ENCODE measurements at regions not wholly inside any gene's neighbourhood (a gene's known extent, or its start where the extent isn't known, plus 50 kb on each side); places are given as distances from the start of the nearest gene placed in this dataset.

DNA sequence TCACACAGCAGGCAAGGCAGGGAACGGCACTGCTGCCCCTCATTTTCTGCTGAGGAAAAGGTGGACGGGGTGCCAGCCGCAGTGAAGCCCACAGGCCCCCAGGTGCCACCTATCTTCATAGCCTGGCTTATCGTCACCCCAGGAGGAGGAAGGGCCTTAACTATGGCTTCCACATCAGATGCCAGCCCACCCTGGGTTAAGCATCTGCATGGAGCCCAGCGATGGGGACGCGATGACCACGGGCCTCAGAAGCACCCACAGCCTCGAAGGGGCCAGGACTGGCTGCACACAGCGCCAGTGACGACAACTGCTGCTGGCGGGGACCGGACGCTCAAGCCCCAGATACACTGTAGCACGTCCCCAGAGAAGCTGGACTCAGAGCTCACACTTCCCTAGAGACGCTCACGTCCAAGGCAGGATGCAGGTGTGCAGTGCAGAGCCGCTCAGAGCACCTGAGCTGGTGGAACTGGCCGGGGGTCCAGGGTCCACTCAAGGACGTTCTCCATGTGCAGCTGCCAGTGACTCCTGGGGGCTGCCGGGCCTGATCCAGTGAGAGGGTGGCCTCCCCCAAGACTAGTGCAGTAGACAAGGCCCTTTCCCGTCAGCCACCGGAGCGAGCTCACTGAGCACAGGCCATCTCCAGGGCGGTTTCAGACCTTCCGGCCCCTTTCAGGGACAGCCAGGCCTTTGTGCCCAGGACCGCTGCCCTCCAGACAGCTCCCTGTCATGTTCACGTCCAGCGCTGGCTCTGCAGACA, 83.0 kb downstream of the YTHDF1 start:
- TF ChIP-seq, protein P1, sequence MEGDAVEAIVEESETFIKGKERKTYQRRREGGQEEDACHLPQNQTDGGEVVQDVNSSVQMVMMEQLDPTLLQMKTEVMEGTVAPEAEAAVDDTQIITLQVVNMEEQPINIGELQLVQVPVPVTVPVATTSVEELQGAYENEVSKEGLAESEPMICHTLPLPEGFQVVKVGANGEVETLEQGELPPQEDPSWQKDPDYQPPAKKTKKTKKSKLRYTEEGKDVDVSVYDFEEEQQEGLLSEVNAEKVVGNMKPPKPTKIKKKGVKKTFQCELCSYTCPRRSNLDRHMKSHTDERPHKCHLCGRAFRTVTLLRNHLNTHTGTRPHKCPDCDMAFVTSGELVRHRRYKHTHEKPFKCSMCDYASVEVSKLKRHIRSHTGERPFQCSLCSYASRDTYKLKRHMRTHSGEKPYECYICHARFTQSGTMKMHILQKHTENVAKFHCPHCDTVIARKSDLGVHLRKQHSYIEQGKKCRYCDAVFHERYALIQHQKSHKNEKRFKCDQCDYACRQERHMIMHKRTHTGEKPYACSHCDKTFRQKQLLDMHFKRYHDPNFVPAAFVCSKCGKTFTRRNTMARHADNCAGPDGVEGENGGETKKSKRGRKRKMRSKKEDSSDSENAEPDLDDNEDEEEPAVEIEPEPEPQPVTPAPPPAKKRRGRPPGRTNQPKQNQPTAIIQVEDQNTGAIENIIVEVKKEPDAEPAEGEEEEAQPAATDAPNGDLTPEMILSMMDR (IDR thresholded peaks at IDR 0.05; ENCODE audit: control extremely low read depth, extremely low read depth, low read depth, missing control alignments) = no peak
- CTCF ChIA-PET = no interaction called here

DNA sequence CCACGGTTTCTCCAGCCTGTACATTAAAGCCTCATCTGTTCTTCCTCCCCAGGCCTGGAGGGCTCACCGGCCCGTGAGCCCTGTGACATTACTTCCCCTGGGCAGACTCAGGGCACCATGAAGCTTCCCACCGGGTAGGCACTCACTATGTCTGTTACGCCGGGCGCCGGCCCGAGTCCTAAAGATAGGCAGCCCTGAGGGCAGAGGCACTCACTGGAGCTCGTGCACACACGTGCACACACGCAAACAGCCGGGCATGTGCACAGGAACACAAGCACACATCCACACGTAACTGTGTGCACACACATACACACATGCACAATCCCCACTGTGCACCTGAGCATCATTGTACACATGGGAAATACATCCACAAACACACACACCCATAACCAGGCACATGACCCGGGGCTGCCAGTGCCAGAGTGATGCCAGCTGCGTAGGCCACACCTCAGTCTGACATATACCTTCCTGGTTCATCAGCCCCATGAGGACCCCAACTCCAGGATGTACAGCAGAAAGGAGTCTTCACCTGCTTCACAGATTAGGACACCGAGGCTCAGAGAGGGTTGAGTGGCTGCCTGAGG, 83.7 kb downstream of the YTHDF1 start:
- CTCF ChIA-PET = no interaction called here

More for the DNA sequence above, 83.0 kb downstream of the YTHDF1 start:
- POLR2A ChIA-PET = no interaction called here
- DNase-seq (ENCODE audit: extremely low spot score) = no peak

DNA sequence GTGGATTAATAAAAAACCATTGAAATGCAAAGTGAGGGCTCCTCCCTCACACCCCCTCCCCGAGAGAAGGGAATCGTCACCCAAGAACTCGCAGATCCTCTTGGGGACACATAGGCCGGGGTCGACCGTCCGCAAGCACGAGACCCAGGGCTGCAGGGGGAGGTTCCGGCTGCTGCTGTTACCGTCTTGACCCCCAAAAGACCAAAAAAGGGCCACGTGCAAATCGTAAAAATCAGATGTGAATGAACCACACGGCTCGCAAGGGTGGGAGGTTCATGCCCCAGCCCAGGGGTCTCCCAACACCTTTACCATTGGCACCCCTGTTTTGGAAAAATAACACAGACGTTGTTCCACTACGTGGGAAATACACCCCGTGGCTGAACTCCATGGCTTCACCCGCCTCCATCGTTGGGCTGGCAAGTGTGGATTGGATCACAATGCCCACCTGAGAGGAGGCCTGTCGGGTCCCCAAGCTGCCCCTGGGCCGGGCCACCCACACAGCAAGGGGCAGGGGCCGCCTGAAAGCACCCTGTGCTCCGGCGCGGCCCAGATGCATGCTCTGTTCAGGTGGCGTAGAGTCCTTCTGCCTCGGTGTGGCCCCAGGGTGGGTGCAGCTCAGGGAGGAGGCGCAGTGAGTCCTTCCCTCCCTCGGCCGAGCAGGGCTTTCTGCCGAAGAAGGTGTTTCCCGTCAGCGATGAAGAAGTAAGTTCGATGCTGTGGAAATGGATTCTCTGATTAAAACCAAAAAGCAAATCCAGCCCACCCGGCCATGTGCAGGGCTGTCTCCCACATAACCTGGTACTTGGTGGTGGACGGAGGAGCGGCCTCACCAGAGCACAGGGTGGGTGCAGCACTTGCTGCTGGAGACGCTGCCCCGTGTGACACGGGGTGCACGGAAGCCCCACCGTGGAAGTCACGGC, 85.0 kb downstream of the YTHDF1 start:
- TF ChIP-seq, protein P1 (IDR thresholded peaks at IDR 0.05; ENCODE audit: control extremely low read depth, extremely low read depth, low read depth, missing control alignments) = no peak
- POLR2A ChIA-PET = no interaction called here
- CTCF ChIA-PET = no interaction called here
- no peak for DNase-seq (ENCODE audit: extremely low spot score)

More for the DNA sequence above, 83.7 kb downstream of the YTHDF1 start:
- no peak for DNase-seq (ENCODE audit: extremely low spot score)
- TF ChIP-seq, protein P1 (IDR thresholded peaks at IDR 0.05; ENCODE audit: control extremely low read depth, extremely low read depth, low read depth, missing control alignments) = no peak
- POLR2A ChIA-PET = no interaction called here

DNA sequence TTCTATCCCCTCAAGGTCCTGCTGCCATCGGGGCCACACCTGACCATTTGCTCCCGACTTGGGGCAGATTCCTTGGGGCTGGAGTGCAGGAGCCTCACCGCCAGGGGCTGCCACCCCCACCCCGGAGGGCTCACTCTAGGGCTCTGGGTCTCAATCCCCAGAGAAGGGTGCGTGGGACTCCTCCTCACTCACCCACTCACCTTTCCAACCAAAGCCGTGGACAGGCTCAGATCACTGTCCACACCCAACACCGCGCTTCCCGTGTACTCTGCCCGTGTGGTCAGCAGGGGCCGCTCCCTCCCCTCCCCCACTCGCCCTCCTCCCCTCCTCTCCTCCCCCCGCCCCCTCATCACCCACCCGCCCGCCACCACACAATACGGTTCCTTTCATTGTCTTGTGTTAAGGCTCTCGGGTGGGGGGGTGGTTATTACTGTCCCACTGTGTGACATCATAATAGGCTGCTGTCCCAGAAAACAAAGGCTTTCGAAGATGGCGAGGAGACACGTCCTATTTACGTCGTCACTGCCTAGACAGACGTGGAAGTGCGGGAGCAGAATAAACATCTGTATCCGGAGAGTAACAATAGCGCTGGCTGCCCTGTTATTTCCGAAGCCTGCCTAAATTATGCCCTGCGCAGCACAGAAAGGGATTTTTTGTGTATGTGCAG, 85.8 kb downstream of the YTHDF1 start:
- CTCF ChIA-PET = no interaction called here
- POLR2A ChIA-PET = no interaction called here
- TF ChIP-seq, protein P1 (IDR thresholded peaks at IDR 0.05; ENCODE audit: control extremely low read depth, extremely low read depth, low read depth, missing control alignments) = no peak
- no peak for DNase-seq (ENCODE audit: extremely low spot score)

DNA sequence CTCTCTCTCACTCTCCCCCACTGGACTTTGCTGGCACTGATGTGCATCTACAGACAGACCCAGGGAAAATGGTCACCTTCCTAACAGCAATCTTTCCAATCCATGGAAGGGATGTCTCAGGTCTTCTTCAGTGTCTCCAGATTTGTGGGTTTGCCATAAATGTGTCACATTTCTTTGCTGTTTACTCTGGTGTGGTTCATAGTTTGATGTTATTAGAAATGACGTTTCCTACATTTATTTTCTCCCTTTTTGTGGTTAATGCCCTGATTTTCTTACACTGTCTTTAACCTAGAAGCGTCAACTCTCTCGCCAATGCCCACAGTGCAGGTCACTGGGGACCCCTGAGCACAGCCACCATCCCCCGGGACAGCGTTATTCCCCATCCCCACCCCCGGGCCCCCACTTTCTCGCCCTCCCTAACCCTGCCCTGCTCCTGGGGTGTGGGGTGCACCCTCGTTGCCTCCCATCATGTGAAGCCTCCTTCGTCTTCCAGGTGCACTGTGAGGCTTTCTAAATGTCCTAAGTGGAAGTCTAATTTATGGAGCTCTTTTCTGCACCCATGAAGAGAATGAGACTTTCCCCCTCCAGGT, 86.5 kb downstream of the YTHDF1 start:
- no peak for DNase-seq (ENCODE audit: extremely low spot score)
- ChIA-PET CTCF (no interaction called here), POLR2A (no interaction called here)
- TF ChIP-seq, protein P1 (IDR thresholded peaks at IDR 0.05; ENCODE audit: control extremely low read depth, extremely low read depth, low read depth, missing control alignments) = no peak

DNA sequence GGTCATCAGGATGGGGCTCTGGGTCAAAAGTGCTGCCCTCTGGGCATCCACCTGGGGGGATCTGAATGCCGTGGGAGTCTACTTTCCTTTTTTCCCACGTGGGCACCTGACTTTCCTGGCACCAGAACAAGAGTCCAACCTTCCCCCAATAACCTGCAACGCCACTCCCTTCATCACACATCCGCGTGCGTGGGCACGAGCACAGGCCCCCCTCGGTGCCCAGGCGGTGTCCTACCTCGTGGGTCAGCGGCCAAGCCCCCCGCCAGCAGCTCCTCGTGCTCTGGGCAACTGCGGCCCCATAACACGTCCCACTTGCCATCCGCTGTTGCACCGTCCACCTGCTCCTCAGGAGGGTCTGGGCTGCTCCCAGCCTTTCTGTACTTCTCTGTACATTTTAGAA, 87.0 kb downstream of the YTHDF1 start:
- POLR2A ChIA-PET = no interaction called here

More for the DNA sequence above, 87.0 kb downstream of the YTHDF1 start:
- no peak for DNase-seq (ENCODE audit: extremely low spot score)
- CTCF ChIA-PET = no interaction called here
- TF ChIP-seq, protein P1 (IDR thresholded peaks at IDR 0.05; ENCODE audit: control extremely low read depth, extremely low read depth, low read depth, missing control alignments) = no peak
